ENCODE measurements at regions not wholly inside any gene's neighbourhood (a gene's known extent, or its start where the extent isn't known, plus 50 kb on each side); places are given as distances from the start of the nearest gene placed in this dataset.

- TF ChIP-seq MYC (IDR thresholded peaks at IDR 0.05; ENCODE audit: low read depth, low read length) (no peak), CTCF (IDR thresholded peaks at IDR 0.05; ENCODE audit: low read depth, low read length) (no peak), MAX (IDR thresholded peaks at IDR 0.05; ENCODE audit: low read depth, low read length) (no peak), POLR2A (IDR thresholded peaks at IDR 0.05; ENCODE audit: extremely low read depth, insufficient read length) (no peak)
Observed at GRCh38 chr1:200342511-200343311, 67.1 kb downstream of the ZNF281 start.
